PC-3 (cell line): ENCODE measurements at regions not wholly inside any gene's neighbourhood (a gene's known extent, or its start where the extent isn't known, plus 50 kb on each side); places are given as distances from the start of the nearest gene placed in this dataset.

Source experiments
- ATAC-seq: fragments of 200-7000 bp; cut with Tn5 transposase; 2 replicates; pipeline ENCODE4 v1.9.1; 2020; ENCODE audit warnings: mild to moderate bottlenecking, moderate library complexity
- BruUV-seq: library from RNA; stranded (reverse); fragments of 400-500 nt; replicated peaks from 2 replicates; lab custom pipeline; 2021; lab: Mats Ljungman, UMichigan
- CTCF ChIA-PET: fragments of 300-600 bp; sonication (Branson Sonifier 250); formaldehyde crosslinking; loops from one replicate; lab custom pipeline; 2022; ENCODE audit warnings: antibody characterized with exemption; lab: Charles Lee
- POLR2A ChIA-PET: fragments of 300-600 bp; sonication (Branson Sonifier 250); formaldehyde crosslinking; loops from one replicate; lab custom pipeline; 2022; ENCODE audit warnings: antibody characterized with exemption; ENCODE audit not compliant: unreplicated experiment; lab: Charles Lee
- DNase-seq: peaks from one replicate; pipeline ENCODE4 v3.0.0-alpha.2; 2015
- H2AFZ ChIP-seq: fragments of 300-600 bp; sonication (generic); 2 replicates; pipeline ENCODE4 v1.6.0; 2016; ENCODE audit warnings: antibody characterized with exemption, low read length
- H3F3A ChIP-seq: fragments of 300-600 bp; sonication (generic); one replicate; pipeline ENCODE4 v1.6.0; 2017; ENCODE audit warnings: antibody characterized with exemption, low read length, control low read depth, mild to moderate bottlenecking; ENCODE audit not compliant: unreplicated experiment
- H3K27ac ChIP-seq: fragments of 300-600 bp; sonication (generic); 2 replicates; pipeline ENCODE4 v1.5.1; 2016; ENCODE audit warnings: mild to moderate bottlenecking, low read length
- H3K27me3 ChIP-seq: fragments of 300-600 bp; sonication (generic); 2 replicates; pipeline ENCODE4 v1.6.1; 2016; ENCODE audit warnings: low read length, mixed read lengths
- H3K36me3 ChIP-seq: fragments of 300-600 bp; sonication (generic); 2 replicates; pipeline ENCODE4 v1.6.1; 2016; ENCODE audit warnings: low read depth, mixed run types, low read length, mixed read lengths
- H3K4me1 ChIP-seq: fragments of 300-600 bp; sonication (generic); 2 replicates; pipeline ENCODE4 v1.5.1; 2016; ENCODE audit warnings: low read length; ENCODE audit not compliant: insufficient read depth
- H3K4me2 ChIP-seq: fragments of 300-600 bp; sonication (generic); 2 replicates; pipeline ENCODE4 v1.6.0; 2016; ENCODE audit warnings: low read length
- H3K4me3 ChIP-seq: fragments of 300-600 bp; sonication (generic); 2 replicates; pipeline ENCODE4 v1.5.1; 2016; ENCODE audit warnings: mild to moderate bottlenecking, low read length, mixed read lengths
- H3K79me2 ChIP-seq: fragments of 300-600 bp; sonication (generic); 2 replicates; pipeline ENCODE4 v1.6.1; 2017; ENCODE audit warnings: low read length, mixed read lengths
- H3K9ac ChIP-seq: fragments of 300-600 bp; sonication (generic); 2 replicates; pipeline ENCODE4 v1.6.0; 2016; ENCODE audit warnings: mild to moderate bottlenecking, low read length
- H3K9me2 ChIP-seq: fragments of 300-600 bp; sonication (generic); replicated peaks from 2 replicates; pipeline ENCODE4 v1.6.1; 2016; ENCODE audit warnings: mixed run types, low read length, mixed read lengths
- H3K9me3 ChIP-seq: fragments of 300-600 bp; sonication (generic); 2 replicates; pipeline ENCODE4 v1.6.1; 2016; ENCODE audit warnings: low read length, mixed read lengths
- H4K20me1 ChIP-seq: fragments of 300-600 bp; sonication (generic); 2 replicates; pipeline ENCODE4 v1.6.1; 2016; ENCODE audit warnings: low read length, mixed read lengths
- EZH2 ChIP-seq: fragments of 300-600 bp; sonication (generic); IDR thresholded peaks from one replicate; pipeline ENCODE4 v1.6.1; 2017; ENCODE audit warnings: antibody characterized with exemption, mild to moderate bottlenecking, low read length; ENCODE audit not compliant: unreplicated experiment
- EZH2phosphoT487 ChIP-seq: fragments of 300-600 bp; sonication (generic); IDR thresholded peaks from 2 replicates; pipeline ENCODE4 v1.6.1; 2018; ENCODE audit warnings: mild to moderate bottlenecking, antibody characterized with exemption, low read length, borderline replicate concordance
- intact Hi-C: fragments of 100-400 bp; cut with micrococcal nuclease; formaldehyde crosslinking; loops from 2 replicates; pipeline ENCODE4 v1.9.0; 2023
- TF ChIP-seq, protein P1 (sequence below): fragments of 300-600 bp; sonication (generic); conservative IDR thresholded peaks from 2 replicates; pipeline ENCODE4 v1.5.1; 2017; ENCODE audit warnings: antibody characterized with exemption, low read depth, mild to moderate bottlenecking, low read length

DNA sequence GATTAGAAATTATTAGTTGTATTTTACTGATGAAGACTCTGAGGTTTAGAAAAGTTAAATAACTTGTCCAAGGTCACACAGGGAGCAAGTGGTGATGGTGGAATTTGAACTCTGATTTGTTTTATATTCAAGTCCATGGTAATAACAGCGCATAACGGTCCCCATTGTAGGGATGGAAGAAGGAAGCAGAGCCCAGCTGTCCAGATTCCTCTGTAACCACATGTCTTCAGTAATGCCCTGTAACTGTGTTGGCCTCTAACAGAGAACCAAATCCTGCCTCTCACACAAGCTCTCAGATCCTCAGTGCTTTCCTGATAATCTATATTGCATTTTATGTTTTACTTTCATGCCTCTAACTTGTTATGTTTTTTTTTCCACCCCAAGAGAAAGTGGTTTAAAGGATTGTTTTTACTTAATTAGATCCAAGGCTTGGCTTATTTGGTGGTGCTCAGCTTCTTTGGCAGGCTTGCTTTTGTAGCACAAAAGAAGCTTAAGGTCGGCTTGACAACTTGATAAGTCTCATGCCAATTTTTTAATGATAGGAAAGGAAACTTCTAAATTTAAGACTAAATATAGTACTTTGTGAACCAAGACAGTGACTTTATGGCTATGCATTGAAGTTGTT is 105.1 kb upstream of the SEL1L start:
- TF ChIP-seq, protein P1, sequence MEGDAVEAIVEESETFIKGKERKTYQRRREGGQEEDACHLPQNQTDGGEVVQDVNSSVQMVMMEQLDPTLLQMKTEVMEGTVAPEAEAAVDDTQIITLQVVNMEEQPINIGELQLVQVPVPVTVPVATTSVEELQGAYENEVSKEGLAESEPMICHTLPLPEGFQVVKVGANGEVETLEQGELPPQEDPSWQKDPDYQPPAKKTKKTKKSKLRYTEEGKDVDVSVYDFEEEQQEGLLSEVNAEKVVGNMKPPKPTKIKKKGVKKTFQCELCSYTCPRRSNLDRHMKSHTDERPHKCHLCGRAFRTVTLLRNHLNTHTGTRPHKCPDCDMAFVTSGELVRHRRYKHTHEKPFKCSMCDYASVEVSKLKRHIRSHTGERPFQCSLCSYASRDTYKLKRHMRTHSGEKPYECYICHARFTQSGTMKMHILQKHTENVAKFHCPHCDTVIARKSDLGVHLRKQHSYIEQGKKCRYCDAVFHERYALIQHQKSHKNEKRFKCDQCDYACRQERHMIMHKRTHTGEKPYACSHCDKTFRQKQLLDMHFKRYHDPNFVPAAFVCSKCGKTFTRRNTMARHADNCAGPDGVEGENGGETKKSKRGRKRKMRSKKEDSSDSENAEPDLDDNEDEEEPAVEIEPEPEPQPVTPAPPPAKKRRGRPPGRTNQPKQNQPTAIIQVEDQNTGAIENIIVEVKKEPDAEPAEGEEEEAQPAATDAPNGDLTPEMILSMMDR = no peak
- TF ChIP-seq EZH2 (no peak), EZH2phosphoT487 (no peak)
- no peak overlapping the region for H3K9ac ChIP-seq
- no peaks in the 10 kb centered on the region for H3K79me2 ChIP-seq
- no peak overlapping the region for H2AFZ ChIP-seq
- no TSS peak for BruUV-seq
- ChIA-PET POLR2A (no interaction called here), CTCF (no interaction called here)
- no peak for DNase-seq
- no peaks in the 10 kb centered on the region for H3F3A ChIP-seq
- no peaks in the 10 kb centered on the region for H3K9me3 ChIP-seq
- peaks cover 12% of the 10 kb centered on the region for H3K27me3 ChIP-seq
- no peaks in the 10 kb centered on the region for H4K20me1 ChIP-seq
- no peaks in the 10 kb centered on the region for H3K36me3 ChIP-seq
- H3K4me2 ChIP-seq = no peak overlapping the region
- H3K27ac ChIP-seq = no peak overlapping the region
- ATAC-seq = no peak
- intact Hi-C loops = no loop called here
- H3K9me2 ChIP-seq = no peaks in the 10 kb centered on the region
- no peaks in the 10 kb centered on the region for H3K4me1 ChIP-seq
- H3K4me3 ChIP-seq = no peak overlapping the region

DNA sequence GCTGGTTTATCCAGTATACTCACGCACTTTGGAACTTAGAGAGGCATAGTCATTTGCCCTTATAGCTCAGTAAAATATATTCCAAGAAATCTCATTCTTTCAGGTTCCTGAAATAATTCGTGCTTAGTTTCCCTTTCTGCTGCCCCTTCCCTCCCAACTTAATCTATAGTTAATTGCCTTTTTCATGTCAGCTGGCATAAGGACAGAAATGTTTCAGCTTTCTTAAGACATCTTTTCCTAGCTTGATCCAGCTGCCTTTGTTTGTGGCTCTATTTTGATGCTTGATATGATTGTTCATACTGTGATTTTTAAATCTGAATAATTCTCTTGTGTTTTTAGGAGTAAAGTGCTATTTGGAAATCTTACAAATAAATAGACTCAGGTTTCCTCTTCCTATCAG is 120.0 kb upstream of the SEL1L start:
- H3K4me2 ChIP-seq = no peak overlapping the region
- POLR2A ChIA-PET = no interaction called here
- TF ChIP-seq, protein P1 = no peak
- TF ChIP-seq EZH2phosphoT487 = no peak
- TF ChIP-seq EZH2 = no peak
- no peaks in the 10 kb centered on the region for H3K79me2 ChIP-seq
- H2AFZ ChIP-seq = no peak overlapping the region
- intact Hi-C loops = no loop called here
- no peaks in the 10 kb centered on the region for H3F3A ChIP-seq
- no peak overlapping the region for H3K4me3 ChIP-seq
- no TSS peak for BruUV-seq
- H3K9me2 ChIP-seq = no peaks in the 10 kb centered on the region
- H3K27ac ChIP-seq = no peak overlapping the region
- no peaks in the 10 kb centered on the region for H3K27me3 ChIP-seq
- ATAC-seq (no peak), DNase-seq (no peak)
- no peaks in the 10 kb centered on the region for H3K9me3 ChIP-seq
- no peak overlapping the region for H3K9ac ChIP-seq
- H3K36me3 ChIP-seq = no peaks in the 10 kb centered on the region
- H4K20me1 ChIP-seq = no peaks in the 10 kb centered on the region
- no peaks in the 10 kb centered on the region for H3K4me1 ChIP-seq
- CTCF ChIA-PET = no interaction called here

DNA sequence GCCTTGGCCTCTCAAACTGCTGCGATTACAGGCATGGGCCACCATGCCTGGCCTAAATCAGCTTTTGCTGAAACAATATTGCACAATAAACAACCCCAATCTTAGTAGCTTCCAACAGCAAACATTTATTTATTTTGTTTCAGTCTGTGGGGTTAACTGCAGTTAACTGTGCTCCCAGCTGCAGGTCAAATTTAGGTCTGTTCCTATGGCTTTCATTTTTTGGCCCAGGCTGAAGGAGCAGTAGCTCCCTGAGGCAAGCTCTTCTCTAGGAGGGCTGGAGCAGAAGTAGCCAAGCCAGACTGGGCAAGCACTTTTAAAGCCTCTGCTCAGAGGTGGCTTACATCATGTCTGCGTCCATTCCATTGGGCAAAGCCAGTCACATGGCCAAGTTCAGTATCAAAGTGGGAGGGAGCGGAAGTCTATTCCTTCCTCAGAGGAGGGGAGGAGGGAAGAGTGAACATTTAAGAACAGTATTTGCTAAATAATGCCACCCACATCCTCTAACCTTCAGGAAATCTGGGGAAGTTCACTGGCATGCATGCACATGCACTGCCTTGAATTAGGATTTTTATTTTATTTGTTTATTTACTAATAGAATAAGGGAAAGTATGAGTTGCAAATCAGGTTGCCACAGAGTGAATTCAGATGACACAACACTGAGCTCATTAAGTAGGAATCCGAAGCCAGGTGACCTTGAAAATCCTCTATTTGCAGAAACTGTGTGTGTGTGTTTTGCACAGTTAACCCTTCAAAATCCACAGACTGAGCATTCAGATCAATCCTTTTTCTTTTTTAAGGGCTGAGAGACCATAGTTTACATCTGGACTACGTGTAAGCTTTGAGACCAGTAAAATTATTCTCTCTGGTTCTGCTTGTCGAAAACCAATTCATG is 122.0 kb upstream of the SEL1L start:
- H4K20me1 ChIP-seq = no peaks in the 10 kb centered on the region
- H3K9ac ChIP-seq = no peak overlapping the region
- TF ChIP-seq EZH2 (no peak), EZH2phosphoT487 (no peak)
- TF ChIP-seq, protein P1 = no peak
- H3K4me3 ChIP-seq = no peak overlapping the region
- ChIA-PET CTCF (no interaction called here), POLR2A (no interaction called here)
- no TSS peak for BruUV-seq
- no peaks in the 10 kb centered on the region for H3K79me2 ChIP-seq
- no peaks in the 10 kb centered on the region for H3F3A ChIP-seq
- intact Hi-C loops = no loop called here
- no peak overlapping the region for H3K27ac ChIP-seq
- no peaks in the 10 kb centered on the region for H3K27me3 ChIP-seq
- no peak for ATAC-seq
- H3K9me2 ChIP-seq = no peaks in the 10 kb centered on the region
- no peaks in the 10 kb centered on the region for H3K36me3 ChIP-seq
- H3K4me1 ChIP-seq = no peaks in the 10 kb centered on the region
- H3K4me2 ChIP-seq = no peak overlapping the region
- DNase-seq = no peak
- no peak overlapping the region for H2AFZ ChIP-seq
- H3K9me3 ChIP-seq = no peaks in the 10 kb centered on the region
